ENCODE measurements at regions not wholly inside any gene's neighbourhood (a gene's known extent, or its start where the extent isn't known, plus 50 kb on each side); places are given as distances from the start of the nearest gene placed in this dataset.
"Not testable (repeated sequence)": the region's sequence is repeated elsewhere in the genome, so short reads cannot be mapped to it uniquely, and the experiment has no call there.

DNA sequence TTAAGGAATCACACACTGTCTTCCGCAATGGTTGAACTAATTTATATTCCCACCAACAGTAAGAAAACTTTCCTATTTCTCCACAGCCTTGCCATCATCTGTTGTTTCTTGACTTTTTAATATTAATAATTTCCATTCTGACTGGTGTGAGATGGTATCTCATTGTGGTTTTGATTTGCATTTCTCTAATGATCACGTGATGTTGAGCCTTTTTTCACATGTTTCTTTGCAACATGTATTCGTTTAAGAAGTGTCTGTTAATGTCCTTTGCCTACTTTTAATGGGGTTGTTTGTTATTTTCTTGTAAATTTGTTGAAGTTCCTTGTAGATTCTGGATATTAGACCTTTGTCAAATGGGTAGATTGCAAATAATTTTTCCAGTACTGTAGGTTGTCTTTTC lies 258.8 kb upstream of the C9orf72 start:
- TF ChIP-seq, protein P1, sequence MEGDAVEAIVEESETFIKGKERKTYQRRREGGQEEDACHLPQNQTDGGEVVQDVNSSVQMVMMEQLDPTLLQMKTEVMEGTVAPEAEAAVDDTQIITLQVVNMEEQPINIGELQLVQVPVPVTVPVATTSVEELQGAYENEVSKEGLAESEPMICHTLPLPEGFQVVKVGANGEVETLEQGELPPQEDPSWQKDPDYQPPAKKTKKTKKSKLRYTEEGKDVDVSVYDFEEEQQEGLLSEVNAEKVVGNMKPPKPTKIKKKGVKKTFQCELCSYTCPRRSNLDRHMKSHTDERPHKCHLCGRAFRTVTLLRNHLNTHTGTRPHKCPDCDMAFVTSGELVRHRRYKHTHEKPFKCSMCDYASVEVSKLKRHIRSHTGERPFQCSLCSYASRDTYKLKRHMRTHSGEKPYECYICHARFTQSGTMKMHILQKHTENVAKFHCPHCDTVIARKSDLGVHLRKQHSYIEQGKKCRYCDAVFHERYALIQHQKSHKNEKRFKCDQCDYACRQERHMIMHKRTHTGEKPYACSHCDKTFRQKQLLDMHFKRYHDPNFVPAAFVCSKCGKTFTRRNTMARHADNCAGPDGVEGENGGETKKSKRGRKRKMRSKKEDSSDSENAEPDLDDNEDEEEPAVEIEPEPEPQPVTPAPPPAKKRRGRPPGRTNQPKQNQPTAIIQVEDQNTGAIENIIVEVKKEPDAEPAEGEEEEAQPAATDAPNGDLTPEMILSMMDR (IDR thresholded peaks at IDR 0.05), result not testable (repeated sequence)
- not testable (repeated sequence) for TF ChIP-seq POLR2A (IDR thresholded peaks at IDR 0.05)

All from thyroid gland (tissue), 4 donors.